ENCODE measurements at regions not wholly inside any gene's neighbourhood (a gene's known extent, or its start where the extent isn't known, plus 50 kb on each side); places are given as distances from the start of the nearest gene placed in this dataset.

DNA sequence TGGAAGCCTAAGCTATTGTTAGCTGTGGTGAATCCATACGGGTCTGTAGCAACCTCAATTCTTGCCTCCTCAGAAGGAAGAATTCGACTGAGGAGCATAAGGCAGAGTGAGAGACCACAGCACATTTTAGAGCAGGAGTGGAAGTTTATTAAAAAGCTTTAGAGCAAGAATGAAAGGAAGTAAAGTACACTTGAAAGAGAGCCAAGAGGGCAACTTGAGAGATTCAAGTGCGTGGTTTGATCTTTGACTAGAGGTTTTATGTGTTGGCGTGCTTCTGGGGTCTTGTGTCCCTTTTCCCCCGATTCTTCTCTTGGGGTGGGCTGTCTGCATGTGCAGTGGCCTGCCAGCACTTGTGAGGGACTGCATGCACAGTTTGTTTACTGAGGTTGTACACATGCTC lies 880.6 kb upstream of the INTU start:
- H3K4me3 ChIP-seq (ENCODE audit: insufficient read depth, low read depth, low read length) = no peak overlapping the region
- no peaks in the 10 kb centered on the region for H3K27me3 ChIP-seq (ENCODE audit: insufficient read depth, low read length)
- TF ChIP-seq EZH2 (IDR thresholded peaks at IDR 0.05; ENCODE audit: insufficient read depth, low read length) = no peak
- TF ChIP-seq, protein P1, sequence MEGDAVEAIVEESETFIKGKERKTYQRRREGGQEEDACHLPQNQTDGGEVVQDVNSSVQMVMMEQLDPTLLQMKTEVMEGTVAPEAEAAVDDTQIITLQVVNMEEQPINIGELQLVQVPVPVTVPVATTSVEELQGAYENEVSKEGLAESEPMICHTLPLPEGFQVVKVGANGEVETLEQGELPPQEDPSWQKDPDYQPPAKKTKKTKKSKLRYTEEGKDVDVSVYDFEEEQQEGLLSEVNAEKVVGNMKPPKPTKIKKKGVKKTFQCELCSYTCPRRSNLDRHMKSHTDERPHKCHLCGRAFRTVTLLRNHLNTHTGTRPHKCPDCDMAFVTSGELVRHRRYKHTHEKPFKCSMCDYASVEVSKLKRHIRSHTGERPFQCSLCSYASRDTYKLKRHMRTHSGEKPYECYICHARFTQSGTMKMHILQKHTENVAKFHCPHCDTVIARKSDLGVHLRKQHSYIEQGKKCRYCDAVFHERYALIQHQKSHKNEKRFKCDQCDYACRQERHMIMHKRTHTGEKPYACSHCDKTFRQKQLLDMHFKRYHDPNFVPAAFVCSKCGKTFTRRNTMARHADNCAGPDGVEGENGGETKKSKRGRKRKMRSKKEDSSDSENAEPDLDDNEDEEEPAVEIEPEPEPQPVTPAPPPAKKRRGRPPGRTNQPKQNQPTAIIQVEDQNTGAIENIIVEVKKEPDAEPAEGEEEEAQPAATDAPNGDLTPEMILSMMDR (IDR thresholded peaks at IDR 0.05; ENCODE audit: insufficient read depth, low read depth, low read length) = no peak
- Mint-ChIP-seq H3K4me1 (ENCODE audit: low read depth, unreplicated experiment) (peaks cover 5% of the 10 kb centered on the region), H3K36me3 (ENCODE audit: low read depth, unreplicated experiment) (no peaks in the 10 kb centered on the region), H3K27ac (ENCODE audit: unreplicated experiment) (no peak overlapping the region), H3K9me3 (ENCODE audit: unreplicated experiment) (no peaks in the 10 kb centered on the region), H3K27me3 (ENCODE audit: low read depth, unreplicated experiment) (no peaks in the 10 kb centered on the region), H3K4me3 (ENCODE audit: unreplicated experiment) (no peak overlapping the region)
- no peak for DNase-seq (ENCODE audit: low read depth)
- H3K79me2 ChIP-seq (ENCODE audit: insufficient read depth, low read length) = no peaks in the 10 kb centered on the region
- no peak for FAIRE-seq
- H4K20me1 ChIP-seq (ENCODE audit: insufficient read depth, low read length) = no peaks in the 10 kb centered on the region
- no peaks in the 10 kb centered on the region for H3K9me3 ChIP-seq (ENCODE audit: insufficient read depth, low read depth, low read length)
- no peak overlapping the region for H3K27ac ChIP-seq (ENCODE audit: low read depth, low read length)
- H3K4me2 ChIP-seq (ENCODE audit: low read length) = no peak overlapping the region
- no peak overlapping the region for H3K9ac ChIP-seq (ENCODE audit: low read length)
- H2AFZ ChIP-seq (ENCODE audit: low read depth, low read length) = no peak overlapping the region
- H3K36me3 ChIP-seq (ENCODE audit: insufficient read depth, low read length) = no peaks in the 10 kb centered on the region
- H3K4me1 ChIP-seq (ENCODE audit: insufficient read depth, low read length) = no peaks in the 10 kb centered on the region

DNA sequence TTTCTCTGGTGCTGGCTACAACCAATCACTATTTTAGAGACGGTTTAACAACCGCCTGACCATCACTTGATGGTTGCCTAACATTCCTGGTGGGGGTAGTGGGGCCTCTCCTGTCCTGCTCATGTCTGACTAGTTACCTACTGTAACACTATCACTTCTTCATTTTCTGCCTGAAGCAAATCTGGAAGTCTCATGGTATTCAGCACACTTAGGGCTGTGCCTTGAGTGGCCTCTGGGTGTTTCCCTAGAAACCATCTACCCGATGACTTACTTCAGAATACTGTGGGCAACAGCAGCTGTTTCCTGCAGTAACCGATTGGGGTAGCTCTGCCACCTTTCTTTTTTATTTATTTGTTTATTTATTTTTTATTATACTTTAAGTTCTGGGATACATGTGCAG lies 880.1 kb upstream of the INTU start:
- no peaks in the 10 kb centered on the region for H3K9me3 Mint-ChIP-seq (ENCODE audit: unreplicated experiment)
- DNase-seq (ENCODE audit: low read depth) = no peak
- H4K20me1 ChIP-seq (ENCODE audit: insufficient read depth, low read length) = no peaks in the 10 kb centered on the region
- peaks cover 5% of the 10 kb centered on the region for H3K4me1 Mint-ChIP-seq (ENCODE audit: low read depth, unreplicated experiment)
- no peaks in the 10 kb centered on the region for H3K36me3 ChIP-seq (ENCODE audit: insufficient read depth, low read length)
- FAIRE-seq = no peak
- H3K4me3 Mint-ChIP-seq (ENCODE audit: unreplicated experiment) = no peak overlapping the region
- H3K27me3 ChIP-seq (ENCODE audit: insufficient read depth, low read length) = no peaks in the 10 kb centered on the region
- no peak overlapping the region for H3K27ac ChIP-seq (ENCODE audit: low read depth, low read length)
- H3K79me2 ChIP-seq (ENCODE audit: insufficient read depth, low read length) = no peaks in the 10 kb centered on the region
- no peak overlapping the region for H2AFZ ChIP-seq (ENCODE audit: low read depth, low read length)
- H3K4me2 ChIP-seq (ENCODE audit: low read length) = no peak overlapping the region
- H3K36me3 Mint-ChIP-seq (ENCODE audit: low read depth, unreplicated experiment) = no peaks in the 10 kb centered on the region
- H3K27me3 Mint-ChIP-seq (ENCODE audit: low read depth, unreplicated experiment) = no peaks in the 10 kb centered on the region
- H3K4me1 ChIP-seq (ENCODE audit: insufficient read depth, low read length) = no peaks in the 10 kb centered on the region
- no peak for TF ChIP-seq EZH2 (IDR thresholded peaks at IDR 0.05; ENCODE audit: insufficient read depth, low read length)
- TF ChIP-seq, protein P1 (IDR thresholded peaks at IDR 0.05; ENCODE audit: insufficient read depth, low read depth, low read length) = no peak
- no peak overlapping the region for H3K4me3 ChIP-seq (ENCODE audit: insufficient read depth, low read depth, low read length)
- H3K27ac Mint-ChIP-seq (ENCODE audit: unreplicated experiment) = no peak overlapping the region
- H3K9me3 ChIP-seq (ENCODE audit: insufficient read depth, low read depth, low read length) = no peaks in the 10 kb centered on the region
- no peak overlapping the region for H3K9ac ChIP-seq (ENCODE audit: low read length)

DNA sequence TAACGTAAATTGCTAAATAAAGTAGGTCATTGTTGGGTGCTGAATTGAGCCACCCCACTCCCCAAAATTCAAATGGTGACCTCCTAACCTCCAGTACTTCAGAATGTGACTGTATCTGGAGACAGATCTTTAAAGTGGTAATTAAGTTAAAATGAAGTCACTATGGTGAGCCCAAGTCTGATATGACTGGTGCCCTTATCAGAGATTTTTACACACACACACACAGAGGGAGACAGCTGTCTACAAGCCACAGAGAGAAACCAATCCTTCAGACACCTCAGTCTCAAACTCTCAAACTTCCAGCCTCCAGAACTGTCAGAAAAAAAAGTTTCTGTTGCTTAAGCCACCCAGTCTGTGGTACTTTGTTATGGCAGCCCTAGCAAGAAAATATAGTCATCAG lies 879.2 kb upstream of the INTU start:
- Histone ChIP-seq H4K20me1 (ENCODE audit: insufficient read depth, low read length) (no peaks in the 10 kb centered on the region), H3K9ac (ENCODE audit: low read length) (no peak overlapping the region), H2AFZ (ENCODE audit: low read depth, low read length) (no peak overlapping the region), H3K36me3 (ENCODE audit: insufficient read depth, low read length) (no peaks in the 10 kb centered on the region), H3K9me3 (ENCODE audit: insufficient read depth, low read depth, low read length) (no peaks in the 10 kb centered on the region), H3K27ac (ENCODE audit: low read depth, low read length) (no peak overlapping the region), H3K27me3 (ENCODE audit: insufficient read depth, low read length) (no peaks in the 10 kb centered on the region), H3K4me3 (ENCODE audit: insufficient read depth, low read depth, low read length) (no peak overlapping the region), H3K4me1 (ENCODE audit: insufficient read depth, low read length) (no peaks in the 10 kb centered on the region), H3K79me2 (ENCODE audit: insufficient read depth, low read length) (no peaks in the 10 kb centered on the region), H3K4me2 (ENCODE audit: low read length) (no peak overlapping the region)
- no peaks in the 10 kb centered on the region for H3K9me3 Mint-ChIP-seq (ENCODE audit: unreplicated experiment)
- no peaks in the 10 kb centered on the region for H3K27me3 Mint-ChIP-seq (ENCODE audit: low read depth, unreplicated experiment)
- FAIRE-seq (no peak), DNase-seq (ENCODE audit: low read depth) (no peak)
- TF ChIP-seq EZH2 (IDR thresholded peaks at IDR 0.05; ENCODE audit: insufficient read depth, low read length) = no peak
- H3K36me3 Mint-ChIP-seq (ENCODE audit: low read depth, unreplicated experiment) = no peaks in the 10 kb centered on the region
- H3K4me3 Mint-ChIP-seq (ENCODE audit: unreplicated experiment) = no peak overlapping the region
- H3K4me1 Mint-ChIP-seq (ENCODE audit: low read depth, unreplicated experiment) = peaks cover 5% of the 10 kb centered on the region
- H3K27ac Mint-ChIP-seq (ENCODE audit: unreplicated experiment) = no peak overlapping the region
